GM18907 (cell line): ENCODE measurements at regions not wholly inside any gene's neighbourhood (a gene's known extent, or its start where the extent isn't known, plus 50 kb on each side); places are given as distances from the start of the nearest gene placed in this dataset.
A peak's percentile ranks its signal among the peaks of the same experiment; 100 is the strongest.

ENCODE experiments used
- ATAC-seq: cut with Tn5 transposase; IDR thresholded peaks from one replicate; pipeline ENCODE4 v1.9.1; 2021; ENCODE audit warnings: mild to moderate bottlenecking, moderate library complexity; ENCODE audit not compliant: unreplicated experiment

- ATAC-seq, result no peak
These were observed 201.2 kb downstream of the NDFIP2 start for GRCh38 chr13:79682164-79682563.

- ATAC-seq, result no peak
These were observed 200.1 kb downstream of the NDFIP2 start for GRCh38 chr13:79681069-79681468.

GRCh38 chr13:79680485-79680884, 199.5 kb downstream of the NDFIP2 start:
- ATAC-seq, result no peak

GRCh38 chr13:79679334-79679733, 198.4 kb downstream of the NDFIP2 start:
- ATAC-seq, result peak; percentile 75

- ATAC-seq, result no peak
These were observed 197.1 kb downstream of the NDFIP2 start for GRCh38 chr13:79678100-79678499.

- no peak for ATAC-seq
These were observed 195.1 kb downstream of the NDFIP2 start for GRCh38 chr13:79675931-79676660.

- no peak for ATAC-seq
These were observed 194.0 kb downstream of the NDFIP2 start for GRCh38 chr13:79674765-79675515.

GRCh38 chr13:79673993-79674377, 193.0 kb downstream of the NDFIP2 start:
- ATAC-seq, result no peak

- ATAC-seq, result no peak
These were observed 192.5 kb downstream of the NDFIP2 start for GRCh38 chr13:79673310-79673992.

- no peak for ATAC-seq
These were observed 190.5 kb downstream of the NDFIP2 start for GRCh38 chr13:79671420-79671819.

- ATAC-seq, result no peak
These were observed 187.3 kb downstream of the NDFIP2 start for GRCh38 chr13:79668201-79668752.

- ATAC-seq, result no peak
These were observed 186.8 kb downstream of the NDFIP2 start for GRCh38 chr13:79667771-79668170.

- no peak for ATAC-seq
These were observed 183.2 kb downstream of the NDFIP2 start for GRCh38 chr13:79663977-79664636.

GRCh38 chr13:79663435-79663834, 182.5 kb downstream of the NDFIP2 start:
- no peak for ATAC-seq

- no peak for ATAC-seq
These were observed 181.9 kb downstream of the NDFIP2 start for GRCh38 chr13:79662882-79663281.

GRCh38 chr13:79660361-79660760, 179.4 kb downstream of the NDFIP2 start:
- ATAC-seq, result no peak

GRCh38 chr13:79659121-79659521, 178.2 kb downstream of the NDFIP2 start:
- no peak for ATAC-seq

GRCh38 chr13:79658333-79658975, 177.5 kb downstream of the NDFIP2 start:
- ATAC-seq, result no peak

- no peak for ATAC-seq
These were observed 174.6 kb downstream of the NDFIP2 start for GRCh38 chr13:79655509-79655908.

- ATAC-seq, result no peak
These were observed 173.6 kb downstream of the NDFIP2 start for GRCh38 chr13:79654520-79654919.
